NCI-H226 (cell line): ENCODE measurements at regions not wholly inside any gene's neighbourhood (a gene's known extent, or its start where the extent isn't known, plus 50 kb on each side); places are given as distances from the start of the nearest gene placed in this dataset.
"Not testable (repeated sequence)": the region's sequence is repeated elsewhere in the genome, so short reads cannot be mapped to it uniquely, and the experiment has no call there.

Source experiments
- DNase-seq: peaks from one replicate; pipeline ENCODE4 v3.0.0-alpha.2; 2015

DNA sequence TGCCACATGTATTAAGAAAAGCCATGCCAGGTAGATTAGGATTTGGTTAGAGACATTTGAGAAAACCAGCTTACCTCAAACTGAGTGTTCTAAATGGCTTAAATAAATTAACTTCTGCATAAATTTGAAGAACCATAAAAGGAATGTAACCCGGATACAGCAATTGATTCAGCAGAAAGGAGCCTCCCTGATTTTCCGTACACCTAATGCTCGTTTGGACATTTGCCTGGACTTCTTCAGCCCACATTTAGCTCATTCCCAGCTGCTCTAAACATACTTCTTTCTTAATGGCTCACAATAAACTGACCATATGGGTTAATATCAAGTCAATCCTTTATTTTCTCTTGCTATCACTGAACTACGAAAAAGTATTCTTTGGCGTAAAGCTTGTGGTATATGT lies 392.4 kb downstream of the ZNF516 start:
- no peak for DNase-seq

DNA sequence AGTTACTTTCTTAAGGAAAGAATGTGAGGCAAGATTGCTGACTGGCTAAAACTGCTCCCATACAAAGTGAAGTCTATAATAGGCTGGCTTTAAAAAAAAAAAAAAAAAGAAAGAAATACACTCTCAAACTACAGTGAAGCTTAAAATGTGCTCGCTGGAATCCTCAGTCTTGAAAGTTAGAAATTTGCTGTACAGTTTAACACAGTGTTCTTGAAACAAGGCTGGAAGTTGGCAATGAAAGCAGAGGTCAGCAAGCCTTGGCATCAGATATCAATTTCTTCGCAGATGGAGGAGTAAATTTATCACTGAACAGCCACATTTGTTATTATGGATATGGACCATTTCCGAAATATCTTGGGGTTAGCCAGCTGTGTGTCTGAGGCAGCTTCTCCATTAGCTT lies 392.9 kb downstream of the ZNF516 start:
- DNase-seq, result no peak

DNA sequence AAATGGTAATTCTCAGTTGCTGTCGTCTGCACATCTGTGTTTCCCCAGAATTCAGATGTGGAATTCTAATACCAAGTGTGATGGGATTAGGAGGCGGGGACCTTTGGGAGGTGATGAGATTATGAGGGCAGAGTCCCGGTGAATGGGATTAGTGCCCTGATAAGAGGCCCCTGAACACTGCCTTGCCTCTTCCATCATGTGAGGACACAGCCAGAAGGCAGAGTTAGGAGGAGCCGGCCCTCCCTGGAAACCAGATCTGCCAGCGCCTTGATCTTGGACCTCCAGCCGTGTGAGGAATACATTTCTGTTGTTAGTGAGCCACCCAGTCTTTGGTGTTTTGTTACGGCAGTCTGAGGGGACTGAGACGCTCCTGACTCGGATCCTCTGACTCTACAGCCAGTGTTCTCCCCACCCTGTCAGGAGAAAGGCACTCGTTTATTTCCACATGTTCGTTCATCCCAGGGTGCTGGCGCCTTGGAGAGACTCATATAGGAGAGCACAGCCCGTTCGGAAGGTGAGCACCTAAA lies 395.0 kb downstream of the ZNF516 start:
- DNase-seq, result no peak

- no peak for DNase-seq
Measured at GRCh38 chr18:76098674-76099411, 396.2 kb downstream of the ZNF516 start.

DNA sequence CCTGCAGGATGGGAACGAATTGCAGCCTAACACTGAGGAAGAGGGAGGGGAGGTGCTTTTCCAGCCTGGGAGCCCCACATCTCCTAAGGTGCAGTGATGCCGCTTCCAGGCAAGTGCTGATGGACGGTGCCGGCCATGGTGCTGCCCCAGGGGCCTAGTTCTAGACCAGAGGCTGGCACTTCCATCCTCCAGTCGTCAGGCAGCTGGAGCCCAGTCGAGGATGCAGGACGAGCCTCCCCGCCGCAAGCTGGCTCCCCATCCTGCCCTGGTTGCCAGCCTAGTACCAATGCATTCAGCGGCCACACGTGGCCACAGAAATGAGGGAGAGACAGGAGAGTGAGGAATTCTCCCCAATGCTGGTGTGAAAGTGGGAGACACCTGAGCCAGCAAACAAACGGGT lies 413.5 kb downstream of the ZNF516 start:
- no peak for DNase-seq

DNA sequence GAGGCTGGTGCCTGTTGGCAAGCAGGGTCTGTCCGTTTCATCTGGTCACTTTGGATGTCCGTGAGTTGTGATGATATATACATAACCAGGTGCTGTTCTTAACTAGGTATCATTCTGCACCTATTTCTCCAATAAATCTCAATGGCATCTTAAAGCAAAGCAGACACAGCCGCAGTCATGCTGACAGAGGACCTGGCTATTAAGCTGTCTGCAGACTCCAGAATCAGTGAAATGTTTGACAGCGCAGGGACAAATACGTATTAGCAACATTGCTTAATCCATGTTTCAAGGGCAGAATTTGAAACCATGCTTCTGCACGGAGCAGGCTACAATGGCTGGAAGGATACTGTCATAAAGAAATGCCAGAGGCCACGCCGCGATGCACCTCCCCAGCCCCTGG lies 414.6 kb downstream of the ZNF516 start:
- no peak for DNase-seq

- no peak for DNase-seq
Measured at GRCh38 chr18:76075777-76076176, 419.3 kb downstream of the ZNF516 start.

GRCh38 chr18:76064998-76065397 lies 430.0 kb downstream of the ZNF516 start:
- DNase-seq, result no peak

DNA sequence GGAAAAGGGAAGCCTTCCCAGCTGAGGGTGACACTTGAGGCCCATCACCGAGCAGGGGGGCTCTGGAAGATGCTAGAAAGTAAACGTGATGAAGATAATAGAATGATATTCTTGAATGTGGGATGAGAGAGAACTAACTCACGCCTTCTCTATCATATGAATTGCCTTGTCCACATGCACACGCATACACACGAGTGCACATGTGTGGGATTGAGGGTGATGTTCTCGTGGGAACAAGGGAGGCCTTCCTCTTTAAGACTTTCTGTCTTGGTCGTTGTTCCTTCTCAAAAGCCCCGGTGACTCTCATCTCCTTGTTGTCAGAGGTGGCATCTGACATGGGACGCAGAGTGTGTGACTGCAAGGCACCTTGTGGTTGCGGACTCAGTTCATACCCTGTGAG lies 436.9 kb downstream of the ZNF516 start:
- no peak for DNase-seq

- DNase-seq, result no peak
Measured at GRCh38 chr18:76057386-76057785, 437.7 kb downstream of the ZNF516 start.

GRCh38 chr18:76056471-76057110 lies 438.5 kb downstream of the ZNF516 start:
- DNase-seq, result no peak

- no peak for DNase-seq
Measured at GRCh38 chr18:76055578-76055977, 439.5 kb downstream of the ZNF516 start.

DNA sequence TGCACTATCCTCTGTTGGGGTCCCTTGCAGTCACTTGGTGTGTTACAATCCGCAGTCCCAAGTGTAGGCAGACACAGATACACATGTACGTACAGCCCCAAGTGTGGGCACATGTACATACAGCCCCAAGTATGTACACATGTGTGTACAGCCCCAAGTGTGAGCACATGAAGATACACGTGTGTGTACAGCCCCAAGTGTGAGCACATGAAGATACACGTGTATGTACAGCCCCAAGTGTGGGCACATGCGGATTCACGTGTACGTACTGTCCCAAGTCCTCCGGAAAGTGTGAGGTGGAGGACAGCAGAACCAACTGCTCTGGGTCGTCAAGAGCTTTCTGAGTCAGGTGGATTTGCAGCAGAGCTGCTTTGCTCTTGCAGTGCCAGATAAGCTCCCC lies 440.0 kb downstream of the ZNF516 start:
- DNase-seq, result no peak

DNA sequence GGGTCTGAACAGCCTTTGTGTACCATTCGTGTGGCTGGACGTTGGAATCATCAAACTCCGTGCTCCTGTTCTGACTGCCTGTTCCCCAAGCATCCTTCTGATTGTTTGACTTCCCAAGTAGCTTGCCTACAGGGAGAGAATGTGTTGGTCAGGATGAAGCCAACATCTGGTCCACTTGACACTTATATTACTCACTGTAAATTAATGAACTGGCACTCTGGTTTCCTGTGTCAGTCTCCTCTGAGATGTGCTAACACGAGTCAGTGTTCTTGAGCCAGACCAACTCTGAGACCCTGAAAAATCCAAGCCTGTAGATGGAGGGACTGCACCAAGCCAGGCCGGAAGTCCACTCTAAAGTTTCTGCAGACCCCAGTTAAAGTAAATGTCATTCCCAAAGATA lies 440.9 kb downstream of the ZNF516 start:
- DNase-seq, result no peak

GRCh38 chr18:76053551-76053950 lies 441.5 kb downstream of the ZNF516 start:
- DNase-seq, result no peak

DNA sequence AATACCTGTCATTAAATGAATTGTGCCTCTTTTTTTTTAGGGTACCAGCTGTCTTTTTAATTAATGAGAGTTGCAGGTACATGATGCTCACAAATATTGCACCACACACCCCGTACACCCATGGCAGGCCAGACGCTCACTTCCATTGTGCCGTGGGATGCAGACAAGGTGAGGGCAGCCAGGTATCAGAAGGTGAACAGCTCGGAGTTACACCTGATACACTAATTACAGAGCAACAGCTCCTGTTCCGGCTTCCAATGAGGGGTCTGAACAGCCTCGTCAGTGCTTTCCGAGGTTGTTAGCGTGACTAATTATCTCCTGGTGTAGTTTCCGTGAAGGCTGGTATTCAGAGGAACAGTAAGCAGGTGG lies 442.8 kb downstream of the ZNF516 start:
- DNase-seq, result no peak

DNA sequence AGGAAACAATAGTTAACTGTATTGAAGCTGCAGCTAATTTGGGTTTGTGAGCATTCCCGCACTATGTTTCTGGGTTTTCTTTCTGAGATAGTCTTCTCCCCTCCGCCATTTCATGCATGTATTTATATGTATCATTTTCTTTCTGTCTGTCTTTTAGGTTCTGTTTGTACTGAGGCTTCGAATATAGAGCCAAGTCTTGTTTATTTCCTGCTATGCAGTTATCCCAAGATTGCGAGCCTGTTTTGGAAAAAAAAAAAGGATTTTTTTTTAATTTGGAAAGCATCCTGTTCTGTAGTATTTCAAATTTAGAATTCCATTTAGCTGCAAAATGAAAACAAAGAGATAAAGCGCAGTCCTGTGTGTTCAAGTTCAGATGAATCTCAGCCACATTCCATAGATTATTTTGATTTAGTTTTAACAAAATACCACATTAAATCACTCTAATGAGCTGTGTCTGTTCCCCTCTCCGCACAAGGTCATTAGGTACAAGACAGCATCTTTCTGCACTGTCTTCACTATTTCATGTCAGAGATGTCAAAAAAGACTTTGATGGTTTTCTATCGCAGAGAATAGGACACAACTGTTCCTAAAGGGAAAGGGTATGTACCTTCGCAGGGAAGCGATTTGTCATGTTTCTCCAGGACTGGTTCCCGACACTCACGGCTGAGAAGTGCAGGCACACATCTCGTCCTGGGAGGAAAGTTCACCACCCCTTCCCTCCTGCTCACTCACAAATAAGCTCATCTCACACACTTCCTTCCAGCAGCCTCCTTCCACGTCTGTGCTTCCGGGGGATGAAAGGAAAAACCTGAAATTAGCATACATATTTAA lies 443.4 kb downstream of the ZNF516 start:
- no peak for DNase-seq

DNA sequence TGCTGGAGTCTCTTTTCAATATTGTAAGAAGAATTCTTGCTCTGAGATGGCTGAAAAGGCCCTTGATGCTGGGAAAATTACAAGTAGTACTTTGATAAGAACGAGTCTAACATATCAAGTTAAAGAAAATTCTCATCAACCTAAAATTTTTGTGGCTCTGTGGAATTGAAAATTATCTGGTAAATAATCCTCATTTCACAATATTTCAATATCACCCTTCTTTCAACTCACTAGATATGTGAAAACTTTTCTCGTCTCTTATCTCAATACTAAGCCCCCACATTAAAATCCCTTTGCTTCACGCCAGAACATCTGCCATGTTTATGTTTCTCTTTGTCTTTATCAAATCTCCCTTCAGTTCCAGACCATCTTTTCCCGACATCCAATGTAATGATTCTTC lies 448.8 kb downstream of the ZNF516 start:
- no peak for DNase-seq

DNA sequence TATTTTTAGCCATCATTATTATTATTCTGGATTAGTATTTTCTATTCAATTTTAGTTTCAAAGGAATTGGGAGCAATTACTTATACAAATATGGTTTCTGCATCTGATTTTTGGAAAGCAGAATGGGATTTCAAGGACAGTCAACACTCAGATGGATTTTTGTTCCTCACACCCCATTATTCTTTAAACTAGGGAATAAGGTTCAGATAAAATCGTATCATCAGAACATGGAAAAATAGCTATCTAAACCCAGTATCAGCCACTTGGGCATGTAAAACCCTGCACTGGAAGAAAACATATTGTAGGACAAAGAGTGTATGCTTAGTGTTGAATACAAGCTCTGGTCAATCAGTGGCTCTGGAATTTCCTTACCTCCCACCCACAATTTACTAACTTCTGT lies 452.5 kb downstream of the ZNF516 start:
- DNase-seq, result no peak

DNA sequence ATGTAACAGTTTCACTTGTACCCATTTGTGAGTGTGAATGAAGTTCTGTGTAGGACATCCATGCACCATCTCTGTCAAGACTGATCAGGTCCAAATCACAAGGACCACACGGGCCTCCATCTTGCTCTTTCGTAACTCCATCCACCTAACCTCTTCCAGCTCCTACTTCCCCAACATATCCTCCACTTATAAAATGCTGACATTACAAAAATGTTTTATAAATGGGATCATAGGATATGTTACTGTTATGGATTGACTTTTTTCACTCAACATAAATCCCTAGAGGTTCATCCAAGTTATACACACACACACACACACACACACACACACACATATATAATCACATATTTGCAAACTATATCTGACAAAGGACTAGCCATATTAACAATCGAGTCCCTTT lies 476.8 kb downstream of the ZNF516 start:
- DNase-seq, result no peak

DNA sequence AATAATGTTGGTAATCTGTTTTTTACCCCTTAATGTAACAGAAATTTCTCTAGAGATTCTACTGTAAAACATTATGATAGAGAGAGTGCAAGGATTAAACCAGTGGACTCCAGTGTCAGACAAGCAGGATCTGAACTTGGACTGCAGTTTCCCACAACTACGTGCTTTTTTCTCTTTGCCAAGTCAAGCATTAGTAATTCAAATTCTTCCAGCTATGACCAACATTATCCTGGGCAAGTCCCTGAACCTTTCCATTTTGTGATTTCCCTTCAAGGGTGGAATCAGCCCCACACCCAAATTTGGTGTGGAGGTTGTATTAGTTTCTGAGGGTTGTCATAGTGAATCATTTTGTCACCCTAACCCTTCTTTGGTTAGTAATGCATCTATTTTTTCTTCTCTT lies 482.0 kb downstream of the ZNF516 start:
- DNase-seq, result no peak

DNA sequence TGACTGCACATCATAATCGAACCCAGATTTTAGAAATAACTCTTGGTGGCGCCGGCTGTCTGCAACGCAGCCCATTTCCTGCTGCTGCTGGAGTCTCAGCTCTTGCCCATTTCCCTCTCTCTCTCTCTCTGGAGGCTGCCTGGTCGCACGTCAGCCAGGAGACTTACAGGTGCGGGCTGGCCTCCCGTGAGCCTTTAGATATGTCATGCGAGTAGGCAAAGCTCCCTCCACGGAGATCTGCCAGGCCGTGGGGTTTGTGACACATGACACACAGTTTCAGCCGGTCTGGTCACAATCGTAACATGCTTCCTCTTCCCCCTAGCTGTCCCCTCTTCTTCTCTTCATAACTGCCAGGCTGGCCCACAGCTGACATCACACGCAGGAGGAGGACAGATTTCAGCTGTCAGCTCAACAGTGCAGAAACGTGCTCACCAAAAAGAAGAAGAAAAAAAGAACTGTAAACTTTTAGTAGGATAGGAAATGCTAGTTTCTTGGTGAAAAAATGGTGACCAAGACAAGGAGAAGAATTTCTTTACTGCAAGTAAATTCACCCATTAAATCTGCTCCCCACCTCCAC lies 489.3 kb downstream of the ZNF516 start:
- DNase-seq, result no peak

GRCh38 chr18:75987913-75988312 lies 507.1 kb downstream of the ZNF516 start:
- not testable (repeated sequence) for DNase-seq
